PC-3 (cell line): ENCODE measurements at regions not wholly inside any gene's neighbourhood (a gene's known extent, or its start where the extent isn't known, plus 50 kb on each side); places are given as distances from the start of the nearest gene placed in this dataset.

Experiments
- EZH2 ChIP-seq: fragments of 300-600 bp; sonication (generic); IDR thresholded peaks from one replicate; pipeline ENCODE4 v1.6.1; 2017; ENCODE audit warnings: antibody characterized with exemption, mild to moderate bottlenecking, low read length; ENCODE audit not compliant: unreplicated experiment
- EZH2phosphoT487 ChIP-seq: fragments of 300-600 bp; sonication (generic); IDR thresholded peaks from 2 replicates; pipeline ENCODE4 v1.6.1; 2018; ENCODE audit warnings: mild to moderate bottlenecking, antibody characterized with exemption, low read length, borderline replicate concordance
- TF ChIP-seq, protein P1 (sequence below): fragments of 300-600 bp; sonication (generic); conservative IDR thresholded peaks from 2 replicates; pipeline ENCODE4 v1.5.1; 2017; ENCODE audit warnings: antibody characterized with exemption, low read depth, mild to moderate bottlenecking, low read length

GRCh38 chr5:105817416-105817815 is 1853.3 kb downstream of the EFNA5 start:
- TF ChIP-seq, protein P1, sequence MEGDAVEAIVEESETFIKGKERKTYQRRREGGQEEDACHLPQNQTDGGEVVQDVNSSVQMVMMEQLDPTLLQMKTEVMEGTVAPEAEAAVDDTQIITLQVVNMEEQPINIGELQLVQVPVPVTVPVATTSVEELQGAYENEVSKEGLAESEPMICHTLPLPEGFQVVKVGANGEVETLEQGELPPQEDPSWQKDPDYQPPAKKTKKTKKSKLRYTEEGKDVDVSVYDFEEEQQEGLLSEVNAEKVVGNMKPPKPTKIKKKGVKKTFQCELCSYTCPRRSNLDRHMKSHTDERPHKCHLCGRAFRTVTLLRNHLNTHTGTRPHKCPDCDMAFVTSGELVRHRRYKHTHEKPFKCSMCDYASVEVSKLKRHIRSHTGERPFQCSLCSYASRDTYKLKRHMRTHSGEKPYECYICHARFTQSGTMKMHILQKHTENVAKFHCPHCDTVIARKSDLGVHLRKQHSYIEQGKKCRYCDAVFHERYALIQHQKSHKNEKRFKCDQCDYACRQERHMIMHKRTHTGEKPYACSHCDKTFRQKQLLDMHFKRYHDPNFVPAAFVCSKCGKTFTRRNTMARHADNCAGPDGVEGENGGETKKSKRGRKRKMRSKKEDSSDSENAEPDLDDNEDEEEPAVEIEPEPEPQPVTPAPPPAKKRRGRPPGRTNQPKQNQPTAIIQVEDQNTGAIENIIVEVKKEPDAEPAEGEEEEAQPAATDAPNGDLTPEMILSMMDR: no peak
- TF ChIP-seq EZH2 (no peak), EZH2phosphoT487 (no peak)
